ENCODE measurements at regions not wholly inside any gene's neighbourhood (a gene's known extent, or its start where the extent isn't known, plus 50 kb on each side); places are given as distances from the start of the nearest gene placed in this dataset.
"Not testable (repeated sequence)": the region's sequence is repeated elsewhere in the genome, so short reads cannot be mapped to it uniquely, and the experiment has no call there.

GRCh38 chr7:150046290-150047194 is 172.8 kb downstream of the ATP6V0E2 start:
- not testable (repeated sequence) for TF ChIP-seq GABPA (IDR thresholded peaks at IDR 0.05 in 1 of 2, conservative IDR thresholded peaks at IDR 0.05 in 1 of 2); CTCF (IDR thresholded peaks at IDR 0.05; ENCODE audit: low read depth, low read length, missing input control); MAX (IDR thresholded peaks at IDR 0.05); REST (IDR thresholded peaks at IDR 0.05); YY1 (IDR thresholded peaks at IDR 0.05); SP1 (IDR thresholded peaks at IDR 0.05); JUND (IDR thresholded peaks at IDR 0.05); EGR1 (IDR thresholded peaks at IDR 0.05; ENCODE audit: low read depth in 2 of 2); HNF4A (conservative IDR thresholded peaks at IDR 0.05); TAF1 (conservative IDR thresholded peaks at IDR 0.05); ATF3 (IDR thresholded peaks at IDR 0.05); RAD21 (IDR thresholded peaks at IDR 0.05); FOXA1 (IDR thresholded peaks at IDR 0.05)

All from liver (tissue), 3 donors.